ENCODE measurements at regions not wholly inside any gene's neighbourhood (a gene's known extent, or its start where the extent isn't known, plus 50 kb on each side); places are given as distances from the start of the nearest gene placed in this dataset.

DNA sequence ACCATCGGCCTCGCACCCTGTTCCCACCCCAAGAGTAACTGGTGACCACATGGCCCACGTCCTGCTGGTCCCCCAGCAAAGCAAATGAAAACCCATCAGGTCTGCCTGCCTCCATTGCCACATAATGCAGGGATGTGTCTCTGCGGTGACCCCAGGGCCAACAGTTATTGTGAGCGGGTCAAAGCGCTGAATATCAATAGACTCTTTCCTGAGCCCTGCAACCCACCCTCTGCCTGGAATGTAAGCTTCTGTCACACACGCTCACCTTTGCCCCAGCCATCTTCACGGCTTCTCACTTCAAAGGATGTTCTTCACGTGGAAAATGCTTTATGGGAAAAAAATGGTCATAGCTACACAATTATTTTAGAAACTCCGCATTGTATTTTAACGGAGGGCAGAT, 63.9 kb downstream of the FZD10 start:
- no peak for TF ChIP-seq NR2F2 (IDR thresholded peaks at IDR 0.05)
- no peak for TF ChIP-seq YY1 (IDR thresholded peaks at IDR 0.05)
- TF ChIP-seq RAD21 (IDR thresholded peaks at IDR 0.05), result no peak
- no peak for TF ChIP-seq TAF1 (conservative IDR thresholded peaks at IDR 0.05)
- no peak for TF ChIP-seq JUND (IDR thresholded peaks at IDR 0.05)
- TF ChIP-seq RXRA (IDR thresholded peaks at IDR 0.05), result no peak
- TF ChIP-seq HNF4A (conservative IDR thresholded peaks at IDR 0.05), result no peak
- TF ChIP-seq, protein P1, sequence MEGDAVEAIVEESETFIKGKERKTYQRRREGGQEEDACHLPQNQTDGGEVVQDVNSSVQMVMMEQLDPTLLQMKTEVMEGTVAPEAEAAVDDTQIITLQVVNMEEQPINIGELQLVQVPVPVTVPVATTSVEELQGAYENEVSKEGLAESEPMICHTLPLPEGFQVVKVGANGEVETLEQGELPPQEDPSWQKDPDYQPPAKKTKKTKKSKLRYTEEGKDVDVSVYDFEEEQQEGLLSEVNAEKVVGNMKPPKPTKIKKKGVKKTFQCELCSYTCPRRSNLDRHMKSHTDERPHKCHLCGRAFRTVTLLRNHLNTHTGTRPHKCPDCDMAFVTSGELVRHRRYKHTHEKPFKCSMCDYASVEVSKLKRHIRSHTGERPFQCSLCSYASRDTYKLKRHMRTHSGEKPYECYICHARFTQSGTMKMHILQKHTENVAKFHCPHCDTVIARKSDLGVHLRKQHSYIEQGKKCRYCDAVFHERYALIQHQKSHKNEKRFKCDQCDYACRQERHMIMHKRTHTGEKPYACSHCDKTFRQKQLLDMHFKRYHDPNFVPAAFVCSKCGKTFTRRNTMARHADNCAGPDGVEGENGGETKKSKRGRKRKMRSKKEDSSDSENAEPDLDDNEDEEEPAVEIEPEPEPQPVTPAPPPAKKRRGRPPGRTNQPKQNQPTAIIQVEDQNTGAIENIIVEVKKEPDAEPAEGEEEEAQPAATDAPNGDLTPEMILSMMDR (IDR thresholded peaks at IDR 0.05; ENCODE audit: low read depth, low read length, missing input control), result no peak
- TF ChIP-seq, protein P2, sequence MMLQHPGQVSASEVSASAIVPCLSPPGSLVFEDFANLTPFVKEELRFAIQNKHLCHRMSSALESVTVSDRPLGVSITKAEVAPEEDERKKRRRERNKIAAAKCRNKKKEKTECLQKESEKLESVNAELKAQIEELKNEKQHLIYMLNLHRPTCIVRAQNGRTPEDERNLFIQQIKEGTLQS (IDR thresholded peaks at IDR 0.05), result no peak
- no peak for TF ChIP-seq FOXA1 (IDR thresholded peaks at IDR 0.05)
- TF ChIP-seq, protein P3, sequence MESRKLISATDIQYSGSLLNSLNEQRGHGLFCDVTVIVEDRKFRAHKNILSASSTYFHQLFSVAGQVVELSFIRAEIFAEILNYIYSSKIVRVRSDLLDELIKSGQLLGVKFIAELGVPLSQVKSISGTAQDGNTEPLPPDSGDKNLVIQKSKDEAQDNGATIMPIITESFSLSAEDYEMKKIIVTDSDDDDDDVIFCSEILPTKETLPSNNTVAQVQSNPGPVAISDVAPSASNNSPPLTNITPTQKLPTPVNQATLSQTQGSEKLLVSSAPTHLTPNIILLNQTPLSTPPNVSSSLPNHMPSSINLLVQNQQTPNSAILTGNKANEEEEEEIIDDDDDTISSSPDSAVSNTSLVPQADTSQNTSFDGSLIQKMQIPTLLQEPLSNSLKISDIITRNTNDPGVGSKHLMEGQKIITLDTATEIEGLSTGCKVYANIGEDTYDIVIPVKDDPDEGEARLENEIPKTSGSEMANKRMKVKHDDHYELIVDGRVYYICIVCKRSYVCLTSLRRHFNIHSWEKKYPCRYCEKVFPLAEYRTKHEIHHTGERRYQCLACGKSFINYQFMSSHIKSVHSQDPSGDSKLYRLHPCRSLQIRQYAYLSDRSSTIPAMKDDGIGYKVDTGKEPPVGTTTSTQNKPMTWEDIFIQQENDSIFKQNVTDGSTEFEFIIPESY (IDR thresholded peaks at IDR 0.05), result no peak
- Histone ChIP-seq H3K4me1 (ENCODE audit: control insufficient read depth in 4 of 4, insufficient read depth in 4 of 4, low read length in 3 of 4) (no peaks in the 10 kb centered on the region), H3K27ac (ENCODE audit: low read depth in 1 of 2, low read length in 2 of 2) (no peak overlapping the region), H3K36me3 (ENCODE audit: control insufficient read depth in 4 of 4, insufficient read depth in 3 of 4, low read depth in 1 of 4, low read length in 3 of 4) (no peaks in the 10 kb centered on the region), H3K9ac (ENCODE audit: low read depth in 1 of 2, low read length in 2 of 2) (no peak overlapping the region), H3K9me3 (ENCODE audit: control insufficient read depth in 4 of 4, low read length in 3 of 4) (peaks cover 0 to 7% (median 3%) of the 10 kb centered on the region in 4 donors), H3K4me3 (ENCODE audit: low read depth in 1 of 3, low read length in 3 of 3) (no peak overlapping the region), H3K27me3 (ENCODE audit: control insufficient read depth in 4 of 4, insufficient read depth in 4 of 4, low read length in 3 of 4) (peaks cover 0 to 7% (median 3%) of the 10 kb centered on the region in 4 donors)
- no peak for DNase-seq (ENCODE audit: low spot score)
- WGBS, result 59% methylated on average over 11 of the region's 11 CpGs

DNA sequence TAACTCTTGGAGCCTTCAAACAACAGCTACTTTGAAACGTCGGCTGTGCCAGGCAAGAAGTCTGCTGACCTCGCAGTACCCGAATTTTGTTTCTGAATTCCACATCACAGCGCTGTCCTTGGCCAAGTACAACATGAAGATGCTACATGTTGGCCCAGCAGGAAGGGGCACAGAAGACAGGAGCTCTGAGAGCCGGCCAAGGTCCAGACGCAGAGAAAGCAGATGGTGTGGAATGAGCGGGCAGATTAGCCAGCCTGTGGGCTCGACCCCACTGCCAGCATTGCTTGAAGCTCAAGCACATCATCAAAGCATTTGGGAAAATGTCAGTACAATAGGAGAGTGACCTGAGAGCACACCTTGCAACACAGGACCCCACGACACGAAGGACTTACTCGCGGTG, 64.5 kb downstream of the FZD10 start:
- no peak overlapping the region for H3K9ac ChIP-seq (ENCODE audit: low read depth in 1 of 2, low read length in 2 of 2)
- WGBS, result 83% methylated on average over 13 of the region's 13 CpGs
- peaks cover 0 to 7% (median 3%) of the 10 kb centered on the region in 4 donors for H3K27me3 ChIP-seq (ENCODE audit: control insufficient read depth in 4 of 4, insufficient read depth in 4 of 4, low read length in 3 of 4)
- H3K36me3 ChIP-seq (ENCODE audit: control insufficient read depth in 4 of 4, insufficient read depth in 3 of 4, low read depth in 1 of 4, low read length in 3 of 4), result no peaks in the 10 kb centered on the region
- TF ChIP-seq EGR1 (IDR thresholded peaks at IDR 0.05; ENCODE audit: low read depth in 2 of 2) (no peak), HNF4A (conservative IDR thresholded peaks at IDR 0.05) (no peak), YY1 (IDR thresholded peaks at IDR 0.05) (no peak), SP1 (IDR thresholded peaks at IDR 0.05) (no peak), HNF4G (IDR thresholded peaks at IDR 0.05) (no peak), NR2F2 (IDR thresholded peaks at IDR 0.05) (no peak), FOXA2 (IDR thresholded peaks at IDR 0.05) (no peak), JUND (IDR thresholded peaks at IDR 0.05) (no peak), GABPA (IDR thresholded peaks at IDR 0.05 in 1 of 2, conservative IDR thresholded peaks at IDR 0.05 in 1 of 2) (no peak), RXRA (IDR thresholded peaks at IDR 0.05) (no peak), FOXA1 (IDR thresholded peaks at IDR 0.05) (no peak), TAF1 (conservative IDR thresholded peaks at IDR 0.05) (no peak), RAD21 (IDR thresholded peaks at IDR 0.05) (no peak)
- TF ChIP-seq, protein P4, sequence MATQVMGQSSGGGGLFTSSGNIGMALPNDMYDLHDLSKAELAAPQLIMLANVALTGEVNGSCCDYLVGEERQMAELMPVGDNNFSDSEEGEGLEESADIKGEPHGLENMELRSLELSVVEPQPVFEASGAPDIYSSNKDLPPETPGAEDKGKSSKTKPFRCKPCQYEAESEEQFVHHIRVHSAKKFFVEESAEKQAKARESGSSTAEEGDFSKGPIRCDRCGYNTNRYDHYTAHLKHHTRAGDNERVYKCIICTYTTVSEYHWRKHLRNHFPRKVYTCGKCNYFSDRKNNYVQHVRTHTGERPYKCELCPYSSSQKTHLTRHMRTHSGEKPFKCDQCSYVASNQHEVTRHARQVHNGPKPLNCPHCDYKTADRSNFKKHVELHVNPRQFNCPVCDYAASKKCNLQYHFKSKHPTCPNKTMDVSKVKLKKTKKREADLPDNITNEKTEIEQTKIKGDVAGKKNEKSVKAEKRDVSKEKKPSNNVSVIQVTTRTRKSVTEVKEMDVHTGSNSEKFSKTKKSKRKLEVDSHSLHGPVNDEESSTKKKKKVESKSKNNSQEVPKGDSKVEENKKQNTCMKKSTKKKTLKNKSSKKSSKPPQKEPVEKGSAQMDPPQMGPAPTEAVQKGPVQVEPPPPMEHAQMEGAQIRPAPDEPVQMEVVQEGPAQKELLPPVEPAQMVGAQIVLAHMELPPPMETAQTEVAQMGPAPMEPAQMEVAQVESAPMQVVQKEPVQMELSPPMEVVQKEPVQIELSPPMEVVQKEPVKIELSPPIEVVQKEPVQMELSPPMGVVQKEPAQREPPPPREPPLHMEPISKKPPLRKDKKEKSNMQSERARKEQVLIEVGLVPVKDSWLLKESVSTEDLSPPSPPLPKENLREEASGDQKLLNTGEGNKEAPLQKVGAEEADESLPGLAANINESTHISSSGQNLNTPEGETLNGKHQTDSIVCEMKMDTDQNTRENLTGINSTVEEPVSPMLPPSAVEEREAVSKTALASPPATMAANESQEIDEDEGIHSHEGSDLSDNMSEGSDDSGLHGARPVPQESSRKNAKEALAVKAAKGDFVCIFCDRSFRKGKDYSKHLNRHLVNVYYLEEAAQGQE (IDR thresholded peaks at IDR 0.05), result no peak
- TF ChIP-seq, protein P5, sequence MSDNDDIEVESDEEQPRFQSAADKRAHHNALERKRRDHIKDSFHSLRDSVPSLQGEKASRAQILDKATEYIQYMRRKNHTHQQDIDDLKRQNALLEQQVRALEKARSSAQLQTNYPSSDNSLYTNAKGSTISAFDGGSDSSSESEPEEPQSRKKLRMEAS (IDR thresholded peaks at IDR 0.05), result no peak
- TF ChIP-seq, protein P1 (IDR thresholded peaks at IDR 0.05; ENCODE audit: low read depth, low read length, missing input control), result no peak
- TF ChIP-seq, protein P2 (IDR thresholded peaks at IDR 0.05), result no peak
- TF ChIP-seq, protein P3 (IDR thresholded peaks at IDR 0.05), result no peak
- H3K27ac ChIP-seq (ENCODE audit: low read depth in 1 of 2, low read length in 2 of 2), result no peak overlapping the region
- no peak for DNase-seq (ENCODE audit: low spot score)
- H3K4me1 ChIP-seq (ENCODE audit: control insufficient read depth in 4 of 4, insufficient read depth in 4 of 4, low read length in 3 of 4), result no peaks in the 10 kb centered on the region
- no peak overlapping the region for H3K4me3 ChIP-seq (ENCODE audit: low read depth in 1 of 3, low read length in 3 of 3)
- peaks cover 0 to 7% (median 4%) of the 10 kb centered on the region in 4 donors for H3K9me3 ChIP-seq (ENCODE audit: control insufficient read depth in 4 of 4, low read length in 3 of 4)
